Natural killer cell (primary cell): ENCODE measurements at regions not wholly inside any gene's neighbourhood (a gene's known extent, or its start where the extent isn't known, plus 50 kb on each side); places are given as distances from the start of the nearest gene placed in this dataset.

Experiments
- ATAC-seq, 3 donors: fragments of 150-1000 bp in 2 of 3; fragments of 200-7000 bp in 1 of 3; cut with Tn5 transposase; 1 replicate in 1 of 3; 2 replicates in 2 of 3; pipeline ENCODE4 v1.10.0; 2021; ENCODE audit warnings: mild to moderate bottlenecking in 2 of 3, moderate library complexity in 2 of 3
- DNase-seq, 2 donors: peaks; one replicate each; pipeline versions ENCODE4 v3.0.0 to v3.0.0-alpha.2; 2013 to 2021; ENCODE audit warnings: mixed read lengths in 1 of 2
- H3K27ac ChIP-seq: one replicate; pipeline ENCODE4 v1.5.1; 2013; ENCODE audit warnings: mild to moderate bottlenecking, low read length
- H3K27me3 ChIP-seq: one replicate; pipeline ENCODE4 v1.6.1; 2013; ENCODE audit warnings: low read length; ENCODE audit not compliant: control insufficient read depth, insufficient read depth
- H3K36me3 ChIP-seq: one replicate; pipeline ENCODE4 v1.6.1; 2013; ENCODE audit warnings: low read length; ENCODE audit not compliant: control insufficient read depth, insufficient read depth
- H3K4me1 ChIP-seq: one replicate; pipeline ENCODE4 v1.6.1; 2013; ENCODE audit warnings: low read length; ENCODE audit not compliant: control insufficient read depth, insufficient read depth
- H3K4me3 ChIP-seq: one replicate; pipeline ENCODE4 v1.5.1; 2013; ENCODE audit warnings: low read length
- H3K9me3 ChIP-seq: one replicate; pipeline ENCODE4 v1.6.1; 2013; ENCODE audit warnings: low read length; ENCODE audit not compliant: control insufficient read depth, insufficient read depth
- H3K27ac Mint-ChIP-seq, 2 donors: one replicate each; pipeline ENCODE4 v1.8.0; 2022; ENCODE audit warnings: mild to moderate bottlenecking in 2 of 2, mixed read lengths in 2 of 2, moderate library complexity in 1 of 2
- H3K27me3 Mint-ChIP-seq, 2 donors: one replicate each; pipeline ENCODE4 v1.8.0; 2022; ENCODE audit warnings: low read depth in 2 of 2, mixed read lengths in 2 of 2
- H3K36me3 Mint-ChIP-seq: one replicate; pipeline ENCODE4 v1.8.0; 2022; ENCODE audit warnings: mixed read lengths
- H3K4me1 Mint-ChIP-seq, 2 donors: one replicate each; pipeline ENCODE4 v1.8.0; 2022; ENCODE audit warnings: mixed read lengths in 2 of 2
- H3K4me3 Mint-ChIP-seq: one replicate; pipeline ENCODE4 v1.8.0; 2022; ENCODE audit warnings: mild to moderate bottlenecking, moderate library complexity, mixed read lengths
- H3K9me3 Mint-ChIP-seq, 2 donors: one replicate each; pipeline ENCODE4 v1.8.0; 2022; ENCODE audit warnings: mixed read lengths in 2 of 2
- CTCF ChIP-seq: fragments of 200-600 bp; IDR thresholded peaks from one replicate; pipeline ENCODE4 v1.8.0; 2022; ENCODE audit warnings: antibody characterized with exemption
- WGBS: methylation state at CpG from one replicate; pipeline ENCODE4 v1.1.7; 2013; ENCODE audit warnings: missing lambda C conversion rate; ENCODE audit not compliant: insufficient coverage; 5-methylcytosine and 5-hydroxymethylcytosine counted together
- intact Hi-C: fragments of 100-400 bp; cut with micrococcal nuclease; formaldehyde crosslinking; loops from one replicate; pipeline ENCODE4 v1.14.2; 2022

GRCh38 chr13:65727070-65727469 lies 1503.1 kb downstream of the PCDH9 start:
- 91% methylated on average over 3 of the region's 4 CpGs for WGBS
- no peak for TF ChIP-seq CTCF

GRCh38 chr13:65725006-65725405 lies 1505.1 kb downstream of the PCDH9 start:
- Histone ChIP-seq H3K4me1 (no peaks in the 10 kb centered on the region), H3K9me3 (no peaks in the 10 kb centered on the region), H3K27me3 (no peaks in the 10 kb centered on the region), H3K36me3 (no peaks in the 10 kb centered on the region), H3K4me3 (no peak overlapping the region), H3K27ac (no peak overlapping the region)
- 93% methylated on average over 3 of the region's 3 CpGs for WGBS
- Mint-ChIP-seq H3K27me3 (no peaks in the 10 kb centered on the region), H3K27ac (no peak overlapping the region), H3K9me3 (peaks cover 0 to 2% of the 10 kb centered on the region in 2 donors), H3K4me3 (no peak overlapping the region), H3K4me1 (no peaks in the 10 kb centered on the region), H3K36me3 (peaks cover 4% of the 10 kb centered on the region)
- no peak for ATAC-seq
- no peak for TF ChIP-seq CTCF
- DNase-seq, result no peak
- intact Hi-C loops, result no loop called here

More at GRCh38 chr13:65727070-65727469, 1503.1 kb downstream of the PCDH9 start:
- Mint-ChIP-seq H3K4me3 (no peak overlapping the region), H3K27ac (no peak overlapping the region), H3K4me1 (no peaks in the 10 kb centered on the region), H3K27me3 (no peaks in the 10 kb centered on the region), H3K9me3 (peaks cover 4 to 6% of the 10 kb centered on the region in 2 donors), H3K36me3 (no peaks in the 10 kb centered on the region)
- Histone ChIP-seq H3K4me3 (no peak overlapping the region), H3K9me3 (no peaks in the 10 kb centered on the region), H3K4me1 (no peaks in the 10 kb centered on the region), H3K36me3 (no peaks in the 10 kb centered on the region), H3K27ac (no peak overlapping the region), H3K27me3 (no peaks in the 10 kb centered on the region)
- ATAC-seq (no peak), DNase-seq (no peak)
- intact Hi-C loops, result no loop called here

- Histone ChIP-seq H3K9me3 (no peaks in the 10 kb centered on the region), H3K27ac (no peak overlapping the region), H3K27me3 (no peaks in the 10 kb centered on the region), H3K4me1 (no peaks in the 10 kb centered on the region), H3K4me3 (no peak overlapping the region), H3K36me3 (no peaks in the 10 kb centered on the region)
- intact Hi-C loops, result no loop called here
- no peak overlapping the region for H3K27ac Mint-ChIP-seq
- no peak overlapping the region for H3K4me3 Mint-ChIP-seq
- H3K36me3 Mint-ChIP-seq, result peaks cover 10% of the 10 kb centered on the region
- peak in 1 of 3 donors; percentile 44 for ATAC-seq
- TF ChIP-seq CTCF, result no peak
- 68% methylated on average over 2 of the region's 4 CpGs for WGBS
- H3K4me1 Mint-ChIP-seq, result no peaks in the 10 kb centered on the region
- no peaks in the 10 kb centered on the region for H3K27me3 Mint-ChIP-seq
- DNase-seq, result no peak
- H3K9me3 Mint-ChIP-seq, result peaks cover 0 to 5% of the 10 kb centered on the region in 2 donors
These were observed 1505.9 kb downstream of the PCDH9 start for GRCh38 chr13:65724226-65724625.

GRCh38 chr13:65722506-65722905 lies 1507.6 kb downstream of the PCDH9 start:
- no peak for DNase-seq
- Mint-ChIP-seq H3K27ac (no peak overlapping the region), H3K9me3 (peaks cover 4 to 11% of the 10 kb centered on the region in 2 donors), H3K4me1 (no peaks in the 10 kb centered on the region), H3K4me3 (no peak overlapping the region), H3K27me3 (no peaks in the 10 kb centered on the region), H3K36me3 (peaks cover 10% of the 10 kb centered on the region)
- Histone ChIP-seq H3K4me3 (no peak overlapping the region), H3K36me3 (no peaks in the 10 kb centered on the region), H3K27me3 (no peaks in the 10 kb centered on the region), H3K4me1 (no peaks in the 10 kb centered on the region), H3K9me3 (no peaks in the 10 kb centered on the region), H3K27ac (no peak overlapping the region)
- intact Hi-C loops, result no loop called here
- 90% methylated on average over 5 of the region's 6 CpGs for WGBS
- no peak for TF ChIP-seq CTCF
- no peak for ATAC-seq
